HG02981 (cell line): ENCODE measurements at regions not wholly inside any gene's neighbourhood (a gene's known extent, or its start where the extent isn't known, plus 50 kb on each side); places are given as distances from the start of the nearest gene placed in this dataset.

Experiments
- ATAC-seq: cut with Tn5 transposase; IDR thresholded peaks from one replicate; pipeline ENCODE4 v1.9.1; 2021; ENCODE audit warnings: mild to moderate bottlenecking, moderate library complexity; ENCODE audit not compliant: unreplicated experiment

DNA sequence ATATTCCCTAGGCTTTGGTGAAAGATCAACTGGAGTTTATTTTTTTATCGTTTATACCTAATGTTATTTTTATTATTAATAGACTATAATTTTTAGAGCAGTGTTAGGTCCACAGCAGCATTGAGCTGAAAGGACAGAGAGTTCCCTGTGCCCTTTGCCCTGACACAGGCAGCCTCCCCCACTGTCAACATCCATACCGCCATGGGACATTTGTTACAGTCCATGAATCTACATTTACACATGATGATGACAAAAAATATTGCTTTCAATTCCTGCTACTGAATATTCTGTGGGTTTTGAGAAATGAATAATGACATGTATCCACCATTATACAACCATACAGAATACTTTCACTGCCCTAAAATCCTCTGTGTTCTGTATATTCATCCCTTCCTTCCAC lies 1297.5 kb upstream of the SORCS1 start:
- no peak for ATAC-seq

DNA sequence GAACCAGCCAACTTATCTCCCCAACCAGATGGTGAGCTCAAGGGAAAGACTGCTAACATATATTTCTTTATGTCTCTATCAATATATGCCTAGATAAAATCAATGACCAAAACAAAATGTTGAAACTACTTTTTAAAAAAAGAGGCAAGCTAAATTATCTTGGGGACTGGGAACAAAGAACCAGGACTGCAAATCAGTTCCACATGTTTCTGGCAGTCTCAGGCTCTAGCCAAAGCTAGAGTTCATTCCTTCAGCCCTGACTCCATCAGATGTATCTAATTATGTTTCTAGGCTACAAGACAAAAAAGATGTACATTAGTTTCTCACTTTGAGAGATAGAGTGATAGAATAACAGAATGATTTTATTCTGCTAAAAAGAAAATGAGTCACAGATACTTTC lies 1290.3 kb upstream of the SORCS1 start:
- ATAC-seq = no peak

DNA sequence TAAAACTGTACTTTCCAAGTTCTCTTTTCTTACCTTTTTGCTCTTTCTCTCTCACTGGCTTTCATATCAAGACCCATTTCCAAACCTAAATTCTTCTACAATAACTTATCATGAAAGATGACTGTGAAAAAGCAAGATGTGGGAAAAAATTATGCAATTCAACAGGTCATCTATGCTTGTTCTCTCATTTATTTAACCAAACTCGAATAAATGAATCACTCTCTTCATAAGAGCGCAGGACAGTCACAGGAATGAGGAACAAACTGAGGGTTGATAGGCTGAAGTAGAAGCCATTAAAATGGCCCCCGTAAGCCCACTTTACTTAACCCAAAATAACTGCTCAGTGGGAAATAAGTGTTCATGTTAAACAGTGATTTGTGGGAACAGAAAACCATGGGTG lies 1289.7 kb upstream of the SORCS1 start:
- no peak for ATAC-seq

DNA sequence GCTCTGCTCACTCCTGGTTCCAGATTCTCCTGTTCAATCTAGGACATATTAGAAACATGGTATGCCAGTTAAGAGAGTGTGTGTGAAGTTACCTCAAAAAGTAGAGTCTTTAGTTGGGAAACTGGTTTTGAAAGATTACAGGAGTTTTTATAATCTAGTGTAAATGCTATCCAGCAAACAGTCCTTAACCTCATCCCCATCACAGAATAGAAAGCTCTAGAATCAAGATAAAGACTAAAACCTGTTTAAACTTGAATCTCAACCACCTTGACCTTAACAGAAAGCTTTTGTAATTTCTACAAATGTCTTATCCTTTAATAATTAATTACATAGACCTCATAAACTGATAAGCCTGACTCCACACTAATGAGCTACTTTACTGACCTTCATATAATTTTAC lies 1288.7 kb upstream of the SORCS1 start:
- ATAC-seq = no peak

DNA sequence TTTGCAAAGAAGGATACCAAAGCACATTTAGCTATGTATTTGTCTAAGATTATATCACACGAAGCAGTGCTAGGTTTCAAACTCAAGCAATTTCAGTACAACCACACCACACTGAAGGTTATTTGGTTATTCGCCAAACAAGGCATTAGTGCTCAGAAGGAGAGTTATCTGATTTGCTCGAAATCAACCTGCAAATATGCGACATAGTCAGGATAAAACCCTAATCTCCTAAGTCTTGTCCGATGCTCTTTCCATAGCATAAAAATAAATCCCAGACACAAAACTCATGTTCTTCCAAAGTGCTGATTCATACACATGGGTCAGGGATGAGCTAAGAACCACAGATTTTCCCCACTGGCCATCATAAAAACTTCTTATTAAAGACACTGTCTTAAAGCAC lies 1288.0 kb upstream of the SORCS1 start:
- no peak for ATAC-seq

DNA sequence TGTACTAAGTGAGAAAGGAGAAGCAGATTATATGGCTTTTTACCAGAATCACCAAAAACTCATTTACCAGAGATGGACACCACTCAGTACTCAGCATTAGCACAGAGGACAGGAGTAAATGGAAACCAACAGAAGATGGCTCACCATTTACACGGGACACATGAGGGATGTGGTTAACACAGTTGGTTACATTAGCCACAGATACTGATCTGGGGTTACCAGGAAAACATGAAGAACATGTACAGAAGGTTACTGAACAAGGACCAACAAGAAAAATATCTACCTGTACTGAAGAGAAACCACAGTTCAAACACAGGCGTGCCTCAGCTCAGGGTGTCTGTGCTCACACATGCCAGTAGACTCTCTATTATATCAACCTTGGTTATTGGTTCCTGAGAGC lies 1285.8 kb upstream of the SORCS1 start:
- no peak for ATAC-seq

DNA sequence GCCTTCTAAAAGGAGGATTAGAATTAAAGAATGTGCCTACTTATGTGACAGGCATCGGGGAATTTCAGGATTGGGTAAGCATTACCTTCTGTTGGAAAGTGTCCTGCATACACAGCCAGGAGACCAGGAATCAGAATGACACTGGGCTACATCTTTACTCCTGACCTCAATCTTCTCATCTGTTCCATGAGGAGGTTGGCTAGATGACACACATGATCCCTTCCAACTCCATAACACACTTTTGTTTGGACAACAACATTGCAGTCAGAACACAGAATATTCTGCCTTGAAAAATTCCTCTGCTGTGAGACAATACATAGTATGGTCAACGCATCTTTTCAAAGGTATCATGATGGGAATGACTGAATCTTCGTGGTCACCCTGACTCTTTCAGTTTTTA lies 1281.2 kb upstream of the SORCS1 start:
- ATAC-seq = no peak

DNA sequence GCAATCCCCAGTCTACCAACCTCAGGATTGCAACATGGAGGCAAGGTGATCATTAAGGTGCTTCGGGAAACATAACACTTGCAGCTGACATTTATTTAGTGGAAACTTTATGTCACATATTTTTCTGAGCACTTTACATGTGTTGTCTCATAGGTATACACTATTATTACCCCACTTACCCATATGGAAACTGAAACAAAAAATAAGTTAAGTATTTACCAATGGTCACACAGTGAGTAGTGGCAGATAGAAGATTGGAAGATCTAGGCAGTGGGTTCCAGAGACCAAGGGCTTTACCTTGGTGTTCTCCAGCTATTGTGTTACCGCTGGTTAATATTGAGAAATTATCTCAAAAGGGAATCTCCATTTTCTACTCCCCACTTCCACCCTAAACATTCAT lies 1279.1 kb upstream of the SORCS1 start:
- ATAC-seq = peak; percentile 88

DNA sequence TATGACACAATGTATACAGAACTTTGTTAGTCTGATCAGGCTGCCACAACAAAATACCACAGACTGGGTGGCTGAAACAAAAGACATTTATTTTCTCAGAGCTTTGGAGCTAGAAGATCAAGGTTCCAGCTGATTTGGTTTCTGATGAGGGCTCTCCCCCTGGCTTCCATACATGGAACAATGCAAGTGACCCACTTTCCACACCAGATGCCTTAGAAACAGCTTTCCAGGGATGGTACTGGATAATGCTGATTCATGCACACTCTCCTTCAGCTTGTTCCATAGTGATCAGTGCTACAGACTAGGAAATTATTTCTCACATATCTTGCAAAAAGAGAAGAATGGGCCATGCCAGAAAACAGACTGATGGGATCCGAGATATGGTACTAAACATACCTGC lies 1274.9 kb upstream of the SORCS1 start:
- ATAC-seq = no peak

DNA sequence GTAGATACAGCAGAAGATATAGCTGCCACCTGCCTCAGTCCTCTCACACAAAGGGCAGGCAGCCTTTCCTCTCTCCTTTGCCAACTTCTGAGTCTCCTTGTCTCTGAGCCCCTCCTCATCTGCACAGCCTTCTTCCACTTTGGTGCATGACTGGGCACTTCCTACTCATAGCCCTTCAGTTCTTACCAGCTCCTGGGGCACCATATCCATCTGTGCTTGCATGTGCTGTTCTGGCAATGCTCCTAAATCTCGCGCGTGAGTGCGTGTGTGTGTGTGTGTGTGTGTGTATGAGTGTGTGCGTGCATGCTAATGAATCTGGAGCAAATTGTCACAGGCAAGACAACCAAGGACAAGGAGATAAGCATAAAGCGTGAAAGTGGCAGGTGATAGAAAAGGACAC lies 1271.6 kb upstream of the SORCS1 start:
- ATAC-seq = no peak

DNA sequence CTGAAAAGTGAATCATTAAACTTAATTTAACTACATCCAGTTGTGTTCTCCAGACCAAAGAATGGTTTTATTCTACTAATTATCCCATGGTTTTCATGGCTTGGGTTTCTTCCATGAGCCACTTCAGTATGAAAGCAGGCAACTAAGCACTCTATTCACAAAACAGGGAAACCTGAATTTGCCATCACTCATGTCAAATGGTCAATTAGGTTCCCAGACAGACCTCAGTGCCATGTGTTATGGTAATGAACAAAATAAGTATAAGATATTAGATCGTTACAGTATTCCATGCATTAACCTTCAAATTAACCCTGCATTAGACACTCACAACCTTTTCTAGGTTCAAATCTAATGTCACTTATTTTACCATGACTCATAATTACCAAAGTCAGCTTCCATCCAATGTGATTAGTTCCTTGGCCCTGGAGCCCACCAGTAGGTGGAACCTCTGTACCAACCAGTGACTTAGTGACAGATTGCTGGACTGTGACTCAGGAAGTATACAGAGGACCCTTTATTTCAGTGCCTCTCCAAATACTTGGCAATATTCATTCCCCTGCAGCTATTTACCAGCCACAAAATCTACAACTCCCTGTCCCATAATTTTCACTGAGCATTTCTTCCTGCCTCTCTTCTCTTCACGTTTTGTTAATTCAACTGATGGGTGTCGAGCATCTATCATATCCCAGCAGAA lies 1270.2 kb upstream of the SORCS1 start:
- ATAC-seq = no peak

DNA sequence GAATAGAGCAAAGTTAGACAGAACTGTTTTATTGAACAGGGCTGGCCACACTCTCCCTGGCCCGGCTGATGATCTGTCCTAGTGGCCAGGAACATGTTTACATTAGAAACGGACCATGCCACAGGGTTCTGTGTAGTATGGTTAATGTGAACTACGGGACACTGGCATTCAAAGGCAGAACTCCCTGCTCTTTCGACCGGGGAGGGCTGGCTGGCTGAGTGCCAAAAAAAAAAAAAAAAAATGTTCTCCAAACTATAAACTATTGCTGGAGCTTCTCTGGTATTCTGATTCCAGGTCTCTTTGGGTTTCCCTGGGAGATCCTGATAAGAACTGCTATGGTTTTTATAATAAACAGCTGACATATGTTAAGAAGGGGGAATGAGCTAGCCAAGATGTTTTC lies 1262.6 kb upstream of the SORCS1 start:
- no peak for ATAC-seq

DNA sequence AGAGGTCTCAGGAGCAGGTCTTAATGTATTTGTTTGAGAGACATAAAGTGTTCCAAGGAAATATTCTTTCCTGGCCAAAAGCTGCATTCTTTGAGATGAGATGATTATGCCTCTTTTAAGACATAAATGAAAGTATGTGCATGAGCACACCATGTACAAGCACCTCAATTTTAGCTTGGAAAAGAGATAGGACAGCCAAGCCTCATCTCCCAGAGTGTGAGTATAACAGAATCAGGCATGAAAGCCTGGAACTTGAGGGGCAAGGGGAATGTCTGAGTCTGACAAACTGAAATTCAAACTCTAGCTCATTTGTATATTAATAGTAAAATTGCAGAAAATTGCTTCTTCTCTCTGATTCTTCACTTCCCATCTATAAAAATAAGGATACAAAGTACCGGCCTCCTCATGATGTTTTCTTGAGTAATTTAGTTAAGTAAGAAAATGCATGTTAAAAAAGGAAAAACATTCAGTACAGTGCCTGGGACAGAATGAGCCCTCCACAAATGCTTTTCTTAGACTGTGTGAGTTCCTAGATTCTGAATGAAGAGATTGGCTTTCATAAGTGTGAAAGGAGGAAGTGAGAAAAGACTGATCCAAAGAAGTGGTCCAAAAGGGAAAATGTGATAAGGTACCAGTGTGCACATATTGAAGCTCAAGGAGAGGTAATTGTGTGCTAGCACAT lies 1260.9 kb upstream of the SORCS1 start:
- ATAC-seq = no peak

DNA sequence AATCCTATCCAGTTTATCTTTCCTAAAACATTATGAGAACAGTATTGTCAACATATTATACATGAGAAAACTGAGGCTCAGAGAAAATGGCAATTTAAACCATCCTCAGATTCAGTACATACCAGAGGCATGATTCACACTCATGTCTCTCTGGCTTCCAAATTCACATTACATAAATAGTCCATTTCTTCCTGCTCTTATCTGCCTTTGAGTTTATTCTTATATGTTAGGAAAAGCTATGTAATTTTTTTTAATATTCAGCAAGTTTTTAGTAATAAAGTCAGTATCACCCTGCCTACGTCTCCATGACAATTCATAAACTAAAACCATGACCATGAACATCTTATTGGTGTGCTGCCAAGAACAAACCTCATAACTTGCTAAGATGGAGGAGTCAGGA lies 1260.2 kb upstream of the SORCS1 start:
- no peak for ATAC-seq

DNA sequence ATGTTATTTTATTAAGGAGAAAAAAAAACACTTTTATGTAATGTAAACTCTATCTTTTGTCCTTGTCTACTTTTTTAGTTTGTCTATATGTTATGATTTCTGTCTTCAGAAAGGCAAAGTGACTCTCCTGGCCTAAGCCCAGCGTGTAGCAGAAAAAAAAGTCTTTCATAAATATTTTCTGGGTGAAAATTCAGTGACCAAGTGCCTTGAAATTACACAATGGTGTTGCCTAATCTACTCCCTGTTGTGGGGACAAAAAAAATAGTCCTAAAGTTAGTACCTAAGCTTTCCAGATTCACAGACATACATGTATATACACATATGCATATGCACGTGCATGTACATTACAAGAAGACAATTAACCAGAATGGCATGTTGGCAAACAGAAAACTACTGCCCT lies 1257.8 kb upstream of the SORCS1 start:
- ATAC-seq = no peak

DNA sequence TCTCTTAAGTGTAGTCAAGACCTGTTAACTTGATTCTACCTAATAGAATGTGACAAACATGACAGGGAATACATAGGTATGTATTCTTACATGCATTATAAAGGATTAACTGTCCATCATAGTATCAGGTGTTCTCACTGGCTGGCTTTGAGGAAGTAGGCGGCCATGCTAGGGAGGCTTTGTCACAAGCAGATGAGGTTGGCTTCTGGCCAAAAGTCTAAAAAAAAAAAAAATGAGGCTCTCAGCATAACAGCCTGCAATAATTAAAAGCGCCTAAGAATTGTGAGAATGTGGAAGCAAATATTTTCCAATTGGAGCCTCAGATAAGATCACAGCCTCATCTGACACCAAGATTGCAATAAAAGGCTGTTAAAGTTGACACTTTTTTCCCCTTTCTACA lies 1256.8 kb upstream of the SORCS1 start:
- ATAC-seq = no peak

DNA sequence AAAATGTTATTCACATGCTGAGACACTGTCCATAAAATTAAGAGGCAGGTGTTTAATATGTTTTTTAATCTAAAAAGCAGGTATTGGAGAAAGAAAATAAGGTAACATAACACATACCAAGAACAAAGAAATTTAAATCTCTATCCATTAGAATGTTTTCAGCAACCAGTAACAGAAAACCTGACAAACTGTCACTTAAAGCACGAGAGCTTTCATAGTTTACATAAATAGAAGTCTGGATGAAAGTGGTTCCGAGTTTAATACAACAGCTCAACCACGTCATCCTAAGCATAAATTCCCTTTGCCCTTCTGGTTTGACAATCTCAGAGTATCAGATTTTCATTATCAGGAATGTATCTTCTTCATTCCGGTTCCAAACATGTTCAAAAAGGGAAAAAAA lies 1249.4 kb upstream of the SORCS1 start:
- no peak for ATAC-seq

DNA sequence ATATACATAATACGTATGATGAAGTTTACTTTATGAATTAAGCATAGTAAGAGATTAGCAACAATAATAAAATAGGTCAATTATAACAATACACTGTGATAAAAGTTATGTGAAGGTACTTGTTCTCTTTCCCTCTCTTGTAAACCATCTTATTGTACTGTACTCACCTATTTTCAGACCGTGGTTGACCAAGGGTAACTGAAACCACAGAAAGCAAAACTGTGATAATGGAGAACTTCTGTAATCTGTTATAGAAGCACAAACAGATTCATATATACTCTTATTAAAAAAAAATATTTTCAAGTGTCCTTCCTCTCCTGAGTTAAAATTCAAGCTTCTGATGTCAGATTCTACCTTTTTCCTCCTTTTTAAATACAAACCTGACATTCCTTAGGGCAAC lies 1247.8 kb upstream of the SORCS1 start:
- peak; percentile 54 for ATAC-seq

DNA sequence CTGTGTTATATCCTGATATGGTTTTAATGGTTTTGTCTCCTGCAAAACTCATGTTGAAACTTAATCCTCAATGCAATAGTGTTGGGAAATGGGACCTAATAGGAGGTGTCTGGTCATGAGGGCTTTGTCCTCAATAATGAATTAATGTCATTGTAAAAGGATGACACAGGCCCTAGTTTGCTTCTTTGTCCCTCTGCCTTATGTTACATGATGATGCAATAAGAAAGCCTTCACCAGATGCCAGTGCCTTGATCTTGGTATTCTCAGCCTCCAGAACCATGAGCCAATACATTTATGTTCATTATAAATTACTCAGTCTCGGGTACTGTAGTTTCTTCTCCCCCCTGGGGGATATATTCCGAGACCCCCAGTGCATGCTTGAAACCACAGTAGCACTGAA lies 1247.4 kb upstream of the SORCS1 start:
- ATAC-seq = no peak

DNA sequence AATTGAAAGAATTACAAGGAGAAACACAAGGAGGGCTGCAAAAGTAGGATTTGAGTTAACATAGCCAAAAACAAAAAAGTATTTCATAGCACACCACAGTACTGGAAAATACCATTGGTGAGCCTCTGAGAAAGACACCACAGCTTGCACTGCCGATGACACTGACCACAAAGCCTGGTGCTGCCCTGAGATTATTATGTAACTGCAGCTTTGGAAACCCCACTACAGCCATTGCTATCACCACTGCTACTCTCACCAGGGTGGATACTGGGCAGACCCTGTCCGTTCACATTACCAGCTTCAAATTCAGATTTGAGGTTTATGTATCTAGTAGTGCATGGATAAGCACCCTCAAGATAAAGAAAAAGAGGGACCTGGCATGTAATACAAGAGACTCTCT lies 1246.7 kb upstream of the SORCS1 start:
- ATAC-seq = no peak

DNA sequence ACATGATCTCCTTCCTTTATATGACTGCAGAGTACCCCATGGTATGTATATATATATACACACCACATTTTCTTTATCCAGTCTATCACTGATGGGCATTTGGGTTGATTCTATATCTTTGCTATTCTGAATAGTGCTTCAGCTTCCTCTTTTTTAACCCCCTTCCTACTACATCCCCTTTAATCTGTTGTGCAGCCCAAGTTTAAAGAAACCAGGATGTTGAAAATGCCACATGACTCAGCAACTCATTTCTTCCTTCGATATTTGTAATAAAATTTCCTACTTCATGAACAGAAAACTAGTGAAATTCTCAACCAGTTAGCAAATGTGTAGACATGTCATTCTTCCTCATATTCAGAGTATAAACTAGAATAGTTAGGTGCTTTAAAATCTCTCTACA lies 1245.7 kb upstream of the SORCS1 start:
- no peak for ATAC-seq

DNA sequence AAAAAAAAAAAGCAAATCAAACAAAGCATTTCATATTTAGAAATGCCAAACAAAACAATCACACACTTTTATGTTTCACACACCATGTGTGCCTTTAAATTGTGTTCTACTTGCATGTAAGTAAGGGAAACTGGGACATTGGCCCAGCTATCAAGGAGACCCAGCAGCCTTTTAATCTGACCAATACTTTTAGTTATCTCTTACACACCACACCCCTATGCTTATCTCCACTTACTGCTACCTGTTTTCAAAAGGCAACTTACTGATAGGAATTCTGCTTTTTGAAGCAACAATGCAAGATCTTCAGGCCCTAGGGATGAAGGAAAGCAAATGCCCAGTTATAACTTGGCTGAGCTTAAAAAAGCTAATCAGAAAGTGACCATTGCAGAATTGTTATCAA lies 1244.8 kb upstream of the SORCS1 start:
- ATAC-seq = no peak

DNA sequence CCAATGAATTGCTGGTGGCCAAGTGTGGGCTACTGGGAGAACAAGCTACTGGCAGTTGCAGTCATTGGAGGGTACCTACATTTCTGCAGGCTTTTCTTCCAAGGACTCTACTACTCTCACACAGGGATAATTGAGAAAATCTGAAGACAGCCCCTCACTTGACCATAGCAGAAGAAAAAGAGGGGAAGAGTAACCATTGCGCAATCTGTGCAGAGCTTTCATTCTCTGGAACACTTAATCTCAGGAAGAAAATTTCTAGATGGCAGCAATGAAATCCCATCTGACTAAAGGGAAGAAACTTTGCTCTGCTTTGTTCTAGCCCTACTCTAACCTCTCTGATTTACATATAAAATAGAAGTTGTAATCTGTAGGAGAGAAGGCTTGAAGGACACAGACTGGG lies 1239.6 kb upstream of the SORCS1 start:
- ATAC-seq = no peak
